ENCODE measurements at regions not wholly inside any gene's neighbourhood (a gene's known extent, or its start where the extent isn't known, plus 50 kb on each side); places are given as distances from the start of the nearest gene placed in this dataset.

GRCh38 chr2:16314691-16315457, 350.8 kb downstream of the CYRIA start:
- H3K27ac ChIP-seq: no peak overlapping the region
- no peak for TF ChIP-seq CTCF (IDR thresholded peaks at IDR 0.05)
- no peak for TF ChIP-seq ZFX (IDR thresholded peaks at IDR 0.05; ENCODE audit: borderline replicate concordance)

- no peak overlapping the region for H3K27ac ChIP-seq
- TF ChIP-seq CTCF (IDR thresholded peaks at IDR 0.05): no peak
- TF ChIP-seq ZFX (IDR thresholded peaks at IDR 0.05; ENCODE audit: borderline replicate concordance): no peak
Measured at GRCh38 chr2:16314001-16314400, 351.6 kb downstream of the CYRIA start.

GRCh38 chr2:16313235-16313975, 352.2 kb downstream of the CYRIA start:
- H3K27ac ChIP-seq: no peak overlapping the region
- no peak for TF ChIP-seq ZFX (IDR thresholded peaks at IDR 0.05; ENCODE audit: borderline replicate concordance)
- no peak for TF ChIP-seq CTCF (IDR thresholded peaks at IDR 0.05)

- TF ChIP-seq ZFX (IDR thresholded peaks at IDR 0.05; ENCODE audit: borderline replicate concordance): no peak
- TF ChIP-seq CTCF (IDR thresholded peaks at IDR 0.05): no peak
- H3K27ac ChIP-seq: no peak overlapping the region
Measured at GRCh38 chr2:16312771-16313170, 352.9 kb downstream of the CYRIA start.

GRCh38 chr2:16311521-16312440, 353.9 kb downstream of the CYRIA start:
- no peak overlapping the region for H3K27ac ChIP-seq
- no peak for TF ChIP-seq ZFX (IDR thresholded peaks at IDR 0.05; ENCODE audit: borderline replicate concordance)
- TF ChIP-seq CTCF (IDR thresholded peaks at IDR 0.05): no peak

GRCh38 chr2:16308816-16309215, 356.8 kb downstream of the CYRIA start:
- TF ChIP-seq CTCF (IDR thresholded peaks at IDR 0.05) (no peak), ZFX (IDR thresholded peaks at IDR 0.05; ENCODE audit: borderline replicate concordance) (no peak)
- H3K27ac ChIP-seq: no peak overlapping the region

Measured in 22Rv1 (cell line).